Astrocyte of the spinal cord (primary cell): ENCODE measurements at regions not wholly inside any gene's neighbourhood (a gene's known extent, or its start where the extent isn't known, plus 50 kb on each side); places are given as distances from the start of the nearest gene placed in this dataset.

Experiments
- DNase-seq: peaks from one replicate; pipeline ENCODE4 v3.0.0; 2011; ENCODE audit warnings: low read depth, low spot score
- H3K4me3 ChIP-seq: 2 replicates; pipeline ENCODE4 v1.5.1; 2011; ENCODE audit warnings: low read depth, mild to moderate bottlenecking, low read length, moderate library complexity
- CTCF ChIP-seq: IDR thresholded peaks from 2 replicates; pipeline ENCODE4 v1.5.1; 2012; ENCODE audit warnings: low read depth, mild to moderate bottlenecking, low read length, inconsistent platforms
- in situ Hi-C: cut with HindIII; loops from 2 replicates; pipeline ENCODE4 v1.10.0; 2017; ENCODE audit warnings: low sequenced_read_pairs

GRCh38 chr3:45309876-45310275 is 78.5 kb upstream of the LARS2 start:
- in situ Hi-C loops, result no loop called here
- TF ChIP-seq CTCF, result no peak
- no peak for DNase-seq
- H3K4me3 ChIP-seq, result no peak overlapping the region

- no peak overlapping the region for H3K4me3 ChIP-seq
- in situ Hi-C loops, result no loop called here
- TF ChIP-seq CTCF, result no peak
- no peak for DNase-seq
These were observed 77.0 kb upstream of the LARS2 start for GRCh38 chr3:45311327-45311726.

GRCh38 chr3:45311953-45312801 is 76.2 kb upstream of the LARS2 start:
- in situ Hi-C loops, result no loop called here

GRCh38 chr3:45312836-45313493 is 75.4 kb upstream of the LARS2 start:
- DNase-seq, result no peak
- no peak overlapping the region for H3K4me3 ChIP-seq
- in situ Hi-C loops, result no loop called here
- no peak for TF ChIP-seq CTCF

More at GRCh38 chr3:45311953-45312801, 76.2 kb upstream of the LARS2 start:
- no peak for DNase-seq
- TF ChIP-seq CTCF, result no peak
- no peak overlapping the region for H3K4me3 ChIP-seq

GRCh38 chr3:45313743-45314403 is 74.5 kb upstream of the LARS2 start:
- in situ Hi-C loops, result no loop called here
- no peak for TF ChIP-seq CTCF
- no peak for DNase-seq
- H3K4me3 ChIP-seq, result no peak overlapping the region

GRCh38 chr3:45317710-45318109 is 70.7 kb upstream of the LARS2 start:
- in situ Hi-C loops, result no loop called here
- no peak for DNase-seq
- TF ChIP-seq CTCF, result no peak
- no peak overlapping the region for H3K4me3 ChIP-seq
